ENCODE measurements at regions not wholly inside any gene's neighbourhood (a gene's known extent, or its start where the extent isn't known, plus 50 kb on each side); places are given as distances from the start of the nearest gene placed in this dataset.

- no peaks in the 10 kb centered on the region for H3K9me3 ChIP-seq (ENCODE audit: low read length)
- DNase-seq (ENCODE audit: low spot score): no peak
- H3K9ac ChIP-seq (ENCODE audit: insufficient read depth, low read depth, low read length): no peak overlapping the region
- WGBS (ENCODE audit: low lambda C conversion rate): 8% methylated on average over 2 of the region's 2 CpGs
- no peaks in the 10 kb centered on the region for H3K36me3 ChIP-seq (replicated peaks in 1 of 2; ENCODE audit: control insufficient read depth in 1 of 2, insufficient read depth in 2 of 2, low read length in 2 of 2)
- ChIA-PET CTCF (ENCODE audit: low intra/inter-chr PET ratio, low total read pairs) (no interaction called here), POLR2A (no interaction called here)
- FAIRE-seq: no peak
- no peak overlapping the region for H2AFZ ChIP-seq (ENCODE audit: low read length)
- no TSS peak for BruUV-seq (replicated peaks)
- H3K4me3 ChIP-seq (replicated peaks in 1 of 3; ENCODE audit: insufficient read depth in 1 of 3, low read depth in 2 of 3, low read length in 3 of 3): no peak overlapping the region
- intact Hi-C loops (cut with micrococcal nuclease; ENCODE audit: unreplicated experiment) (no loop called here), in situ Hi-C loops (cut with HindIII; ENCODE audit: extremely low pct_ligation_motif_present, low pct_unique_long_range_greater_than_20kb) (no loop called here)
- no peak overlapping the region for H3K4me2 ChIP-seq (ENCODE audit: low read depth, low read length)
- no peak overlapping the region for H3K27ac ChIP-seq (ENCODE audit: extremely low read length, insufficient read depth, low read length)
- TF ChIP-seq RCOR2 (CRISPR knock-in tag; IDR thresholded peaks at IDR 0.05) (no peak), POLR2AphosphoS2 (IDR thresholded peaks at IDR 0.05; ENCODE audit: low read depth, low read length) (no peak)
- H4K20me1 ChIP-seq (ENCODE audit: insufficient read depth, low read length): no peaks in the 10 kb centered on the region
- ATAC-seq: no peak
- H3K79me2 ChIP-seq (ENCODE audit: insufficient read depth, low read length): no peaks in the 10 kb centered on the region
- no peaks in the 10 kb centered on the region for H3K4me1 ChIP-seq (ENCODE audit: insufficient read depth, low read length)
- no peaks in the 10 kb centered on the region; a peak in 1 of 5 replicates for H3K27me3 ChIP-seq (ENCODE audit: control insufficient read depth in 1 of 2, insufficient read depth in 2 of 2, low read length in 2 of 2)
Observed at GRCh38 chr5:124858612-124859011, 112.2 kb upstream of the ZNF608 start.

- Histone ChIP-seq H3K27me3 (ENCODE audit: control insufficient read depth in 1 of 2, insufficient read depth in 2 of 2, low read length in 2 of 2) (no peaks in the 10 kb centered on the region; a peak in 1 of 5 replicates), H3K27ac (ENCODE audit: extremely low read length, insufficient read depth, low read length) (no peak overlapping the region), H3K9me3 (ENCODE audit: low read length) (no peaks in the 10 kb centered on the region), H3K4me3 (replicated peaks in 1 of 3; ENCODE audit: insufficient read depth in 1 of 3, low read depth in 2 of 3, low read length in 3 of 3) (no peak overlapping the region), H3K4me1 (ENCODE audit: insufficient read depth, low read length) (no peaks in the 10 kb centered on the region), H4K20me1 (ENCODE audit: insufficient read depth, low read length) (no peaks in the 10 kb centered on the region), H3K36me3 (replicated peaks in 1 of 2; ENCODE audit: control insufficient read depth in 1 of 2, insufficient read depth in 2 of 2, low read length in 2 of 2) (no peaks in the 10 kb centered on the region), H3K9ac (ENCODE audit: insufficient read depth, low read depth, low read length) (no peak overlapping the region), H2AFZ (ENCODE audit: low read length) (no peak overlapping the region), H3K4me2 (ENCODE audit: low read depth, low read length) (no peak overlapping the region), H3K79me2 (ENCODE audit: insufficient read depth, low read length) (no peaks in the 10 kb centered on the region)
- ATAC-seq (no peak), FAIRE-seq (no peak), DNase-seq (ENCODE audit: low spot score) (no peak)
- ChIA-PET CTCF (ENCODE audit: low intra/inter-chr PET ratio, low total read pairs) (no interaction called here), POLR2A (no interaction called here)
- no TSS peak for BruUV-seq (replicated peaks)
- WGBS (ENCODE audit: low lambda C conversion rate): 70% methylated on average over 4 of the region's 4 CpGs
- intact Hi-C loops (cut with micrococcal nuclease; ENCODE audit: unreplicated experiment): no loop called here
- TF ChIP-seq ZNF781 (CRISPR knock-in tag; IDR thresholded peaks at IDR 0.05; ENCODE audit: borderline replicate concordance, not compliant biosample characterization): no peak
- in situ Hi-C loops (cut with HindIII; ENCODE audit: extremely low pct_ligation_motif_present, low pct_unique_long_range_greater_than_20kb): no loop called here
Observed at GRCh38 chr5:124859027-124859426, 112.6 kb upstream of the ZNF608 start.

Data from HepG2 (cell line).